Fibroblast of skin of right biceps (primary cell): ENCODE measurements at regions not wholly inside any gene's neighbourhood (a gene's known extent, or its start where the extent isn't known, plus 50 kb on each side); places are given as distances from the start of the nearest gene placed in this dataset.
"Not testable (repeated sequence)": the region's sequence is repeated elsewhere in the genome, so short reads cannot be mapped to it uniquely, and the experiment has no call there.

Experiments
- DNase-seq: peaks from one replicate; pipeline ENCODE4 v3.0.0-alpha.2; 2013

GRCh38 chr2:19646987-19647386 is 254.8 kb downstream of the TTC32 start:
- no peak for DNase-seq

- no peak for DNase-seq
Observed at GRCh38 chr2:19644763-19645162, 257.0 kb downstream of the TTC32 start.

- DNase-seq, result no peak
Observed at GRCh38 chr2:19643117-19643518, 258.7 kb downstream of the TTC32 start.

GRCh38 chr2:19642501-19642900 is 259.3 kb downstream of the TTC32 start:
- no peak for DNase-seq

- no peak for DNase-seq
Observed at GRCh38 chr2:19635951-19636510, 265.8 kb downstream of the TTC32 start.

- DNase-seq, result peak; percentile 25
Observed at GRCh38 chr2:19632403-19632991, 269.3 kb downstream of the TTC32 start.

GRCh38 chr2:19631871-19632270 is 269.9 kb downstream of the TTC32 start:
- no peak for DNase-seq

GRCh38 chr2:19630921-19631320 is 270.9 kb downstream of the TTC32 start:
- DNase-seq, result no peak

GRCh38 chr2:19627359-19627758 is 268.9 kb upstream of the OSR1 start:
- DNase-seq, result no peak

GRCh38 chr2:19623488-19623887 is 265.1 kb upstream of the OSR1 start:
- peak; percentile 78 for DNase-seq

GRCh38 chr2:19617257-19617848 is 258.9 kb upstream of the OSR1 start:
- DNase-seq, result no peak

GRCh38 chr2:19615402-19615801 is 257.0 kb upstream of the OSR1 start:
- DNase-seq, result not testable (repeated sequence)

GRCh38 chr2:19614066-19614465 is 255.6 kb upstream of the OSR1 start:
- peak; percentile 73 for DNase-seq

- peak; percentile 97 for DNase-seq
Observed at GRCh38 chr2:19611491-19612332, 253.3 kb upstream of the OSR1 start.

GRCh38 chr2:19609266-19609665 is 250.8 kb upstream of the OSR1 start:
- no peak for DNase-seq

GRCh38 chr2:19607931-19608771 is 249.7 kb upstream of the OSR1 start:
- DNase-seq, result peak; percentile 83

- DNase-seq, result peak; percentile 77
Observed at GRCh38 chr2:19607400-19607799, 249.0 kb upstream of the OSR1 start.

- DNase-seq, result no peak
Observed at GRCh38 chr2:19600982-19601381, 242.6 kb upstream of the OSR1 start.

GRCh38 chr2:19600506-19600905 is 242.1 kb upstream of the OSR1 start:
- peak; percentile 22 for DNase-seq

- DNase-seq, result no peak
Observed at GRCh38 chr2:19598971-19599370, 240.5 kb upstream of the OSR1 start.

- DNase-seq, result no peak
Observed at GRCh38 chr2:19592197-19592596, 233.8 kb upstream of the OSR1 start.

GRCh38 chr2:19589791-19590190 is 231.4 kb upstream of the OSR1 start:
- no peak for DNase-seq

- no peak for DNase-seq
Observed at GRCh38 chr2:19580830-19581229, 222.4 kb upstream of the OSR1 start.
